SK-N-SH treated with all-trans-retinoic acid at 6 μM for 48 hours (cell line): ENCODE measurements at regions not wholly inside any gene's neighbourhood (a gene's known extent, or its start where the extent isn't known, plus 50 kb on each side); places are given as distances from the start of the nearest gene placed in this dataset.

Experiments used
- ARNTL ChIP-seq: fragments of 450-650 bp; formaldehyde crosslinking; IDR thresholded peaks from 2 replicates; pipeline ENCODE4 v1.5.0; 2020; ENCODE audit warnings: low read depth, mild to moderate bottlenecking, moderate library complexity, borderline replicate concordance
- POU6F1 ChIP-seq: fragments of 250-450 bp; sonication (Bioruptor Pico); IDR thresholded peaks from 2 replicates; pipeline ENCODE4 v1.8.0; 2021; ENCODE audit warnings: low read depth, mild to moderate bottlenecking, moderate library complexity, borderline replicate concordance
- RARB ChIP-seq: fragments of 250-450 bp; sonication (Bioruptor Pico); IDR thresholded peaks from 2 replicates; pipeline ENCODE4 v1.8.0; 2021; ENCODE audit warnings: mild to moderate bottlenecking, moderate library complexity
- SNAI2 ChIP-seq: fragments of 250-450 bp; sonication (Bioruptor Pico); IDR thresholded peaks from 2 replicates; pipeline ENCODE4 v1.5.0; 2020; ENCODE audit warnings: mild to moderate bottlenecking, moderate library complexity
- TOX ChIP-seq: fragments of 250-450 bp; sonication (Bioruptor Pico); IDR thresholded peaks from 2 replicates; pipeline ENCODE4 v1.8.0; 2021; ENCODE audit warnings: mild to moderate bottlenecking, moderate library complexity, borderline replicate concordance
- ZC3H10 ChIP-seq: fragments of 250-450 bp; sonication (Bioruptor Pico); IDR thresholded peaks from 2 replicates; pipeline ENCODE4 v1.5.1; 2021; ENCODE audit warnings: mild to moderate bottlenecking, moderate library complexity
- ZFP30 ChIP-seq: fragments of 450-650 bp; formaldehyde crosslinking; IDR thresholded peaks from 2 replicates; pipeline ENCODE4 v1.5.0; 2022; ENCODE audit warnings: mild to moderate bottlenecking, moderate library complexity
- TF ChIP-seq, protein P1 (sequence below): fragments of 250-450 bp; sonication (Bioruptor Pico); IDR thresholded peaks from 2 replicates; pipeline ENCODE4 v1.8.0; 2020; ENCODE audit warnings: mild to moderate bottlenecking, moderate library complexity, borderline replicate concordance

GRCh38 chr2:8229546-8229986 lies 452.3 kb upstream of the ID2 start:
- no peak for TF ChIP-seq SNAI2 (CRISPR knock-in tag)
- TF ChIP-seq, protein P1, sequence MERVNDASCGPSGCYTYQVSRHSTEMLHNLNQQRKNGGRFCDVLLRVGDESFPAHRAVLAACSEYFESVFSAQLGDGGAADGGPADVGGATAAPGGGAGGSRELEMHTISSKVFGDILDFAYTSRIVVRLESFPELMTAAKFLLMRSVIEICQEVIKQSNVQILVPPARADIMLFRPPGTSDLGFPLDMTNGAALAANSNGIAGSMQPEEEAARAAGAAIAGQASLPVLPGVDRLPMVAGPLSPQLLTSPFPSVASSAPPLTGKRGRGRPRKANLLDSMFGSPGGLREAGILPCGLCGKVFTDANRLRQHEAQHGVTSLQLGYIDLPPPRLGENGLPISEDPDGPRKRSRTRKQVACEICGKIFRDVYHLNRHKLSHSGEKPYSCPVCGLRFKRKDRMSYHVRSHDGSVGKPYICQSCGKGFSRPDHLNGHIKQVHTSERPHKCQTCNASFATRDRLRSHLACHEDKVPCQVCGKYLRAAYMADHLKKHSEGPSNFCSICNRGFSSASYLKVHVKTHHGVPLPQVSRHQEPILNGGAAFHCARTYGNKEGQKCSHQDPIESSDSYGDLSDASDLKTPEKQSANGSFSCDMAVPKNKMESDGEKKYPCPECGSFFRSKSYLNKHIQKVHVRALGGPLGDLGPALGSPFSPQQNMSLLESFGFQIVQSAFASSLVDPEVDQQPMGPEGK = no peak
- TF ChIP-seq TOX (CRISPR knock-in tag) = no peak
- no peak for TF ChIP-seq ARNTL (CRISPR knock-in tag)
- TF ChIP-seq ZC3H10 = no peak
- TF ChIP-seq ZFP30 (CRISPR knock-in tag) = no peak
- no peak for TF ChIP-seq POU6F1 (CRISPR knock-in tag)
- no peak for TF ChIP-seq RARB (CRISPR knock-in tag)
